SH-SY5Y (cell line): ENCODE measurements at regions not wholly inside any gene's neighbourhood (a gene's known extent, or its start where the extent isn't known, plus 50 kb on each side); places are given as distances from the start of the nearest gene placed in this dataset.

Experiments
- GATA2 ChIP-seq: IDR thresholded peaks from 2 replicates; pipeline ENCODE4 v1.6.1; 2011; ENCODE audit warnings: mild to moderate bottlenecking, low read depth, low read length
- GATA3 ChIP-seq: IDR thresholded peaks from 2 replicates; pipeline ENCODE4 v1.6.1; 2011; ENCODE audit warnings: low read depth, mild to moderate bottlenecking, low read length, moderate library complexity

- TF ChIP-seq GATA2 (no peak), GATA3 (no peak)
These were observed 247.5 kb downstream of the GABRG1 start for GRCh38 chr4:45876235-45876890.
